NCI-H82 treated with DMSO at 0.1 percent for 48 hours (cell line): ENCODE measurements at regions not wholly inside any gene's neighbourhood (a gene's known extent, or its start where the extent isn't known, plus 50 kb on each side); places are given as distances from the start of the nearest gene placed in this dataset.
"Not testable (repeated sequence)": the region's sequence is repeated elsewhere in the genome, so short reads cannot be mapped to it uniquely, and the experiment has no call there.

Experiments
- DNase-seq: peaks from one replicate; lab custom pipeline; 2025; ENCODE audit not compliant: unreplicated experiment; lab: John Stamatoyannopoulos, UW

GRCh38 chr2:198652461-198652860 is 805.3 kb downstream of the SATB2 start:
- no peak for DNase-seq

DNA sequence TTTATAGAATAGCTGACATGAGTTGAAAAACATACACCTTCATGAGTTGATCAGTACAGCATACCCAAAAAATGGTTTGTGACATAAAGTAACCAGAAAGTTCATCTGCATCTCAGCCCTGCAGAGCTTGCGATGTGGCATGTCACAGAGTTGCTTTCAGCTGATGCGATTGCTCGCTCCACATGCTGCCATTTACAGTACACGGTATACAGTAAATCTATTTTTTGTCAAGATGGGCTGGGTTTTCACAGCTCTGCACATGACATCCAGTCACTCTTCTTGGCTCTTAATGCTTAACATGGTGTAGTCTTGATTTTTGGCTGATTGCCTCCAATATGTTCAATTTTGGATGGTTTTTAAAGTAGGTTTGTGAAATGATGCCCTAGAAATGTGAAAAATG is 811.9 kb downstream of the SATB2 start:
- DNase-seq, result no peak

- DNase-seq, result no peak
Observed at GRCh38 chr2:198641161-198641560, 816.6 kb downstream of the SATB2 start.

DNA sequence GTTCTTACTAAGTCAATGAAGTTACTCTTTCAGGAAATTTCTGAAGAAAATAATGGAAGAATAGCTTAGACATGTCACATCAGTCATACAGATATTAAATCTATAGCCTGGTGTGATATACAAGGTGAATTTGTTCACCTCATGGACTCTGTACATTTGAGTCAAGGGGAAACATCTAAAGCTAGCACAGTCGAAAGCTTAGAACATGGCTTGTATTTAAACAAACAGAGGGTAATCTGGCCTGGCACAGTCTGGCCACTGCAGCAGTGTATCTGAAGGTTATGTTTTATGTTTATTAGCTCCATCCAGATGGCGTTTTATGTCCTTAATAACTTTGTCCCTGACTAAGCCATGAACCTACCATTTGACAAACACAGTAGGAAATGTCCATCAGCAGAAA is 817.3 kb downstream of the SATB2 start:
- no peak for DNase-seq

GRCh38 chr2:198639580-198639979 is 818.2 kb downstream of the SATB2 start:
- DNase-seq, result no peak

GRCh38 chr2:198638577-198638976 is 819.2 kb downstream of the SATB2 start:
- DNase-seq, result no peak

- DNase-seq, result no peak
Observed at GRCh38 chr2:198630384-198630783, 826.0 kb downstream of the PLCL1 start.

GRCh38 chr2:198628596-198628995 is 824.2 kb downstream of the PLCL1 start:
- DNase-seq, result no peak

DNA sequence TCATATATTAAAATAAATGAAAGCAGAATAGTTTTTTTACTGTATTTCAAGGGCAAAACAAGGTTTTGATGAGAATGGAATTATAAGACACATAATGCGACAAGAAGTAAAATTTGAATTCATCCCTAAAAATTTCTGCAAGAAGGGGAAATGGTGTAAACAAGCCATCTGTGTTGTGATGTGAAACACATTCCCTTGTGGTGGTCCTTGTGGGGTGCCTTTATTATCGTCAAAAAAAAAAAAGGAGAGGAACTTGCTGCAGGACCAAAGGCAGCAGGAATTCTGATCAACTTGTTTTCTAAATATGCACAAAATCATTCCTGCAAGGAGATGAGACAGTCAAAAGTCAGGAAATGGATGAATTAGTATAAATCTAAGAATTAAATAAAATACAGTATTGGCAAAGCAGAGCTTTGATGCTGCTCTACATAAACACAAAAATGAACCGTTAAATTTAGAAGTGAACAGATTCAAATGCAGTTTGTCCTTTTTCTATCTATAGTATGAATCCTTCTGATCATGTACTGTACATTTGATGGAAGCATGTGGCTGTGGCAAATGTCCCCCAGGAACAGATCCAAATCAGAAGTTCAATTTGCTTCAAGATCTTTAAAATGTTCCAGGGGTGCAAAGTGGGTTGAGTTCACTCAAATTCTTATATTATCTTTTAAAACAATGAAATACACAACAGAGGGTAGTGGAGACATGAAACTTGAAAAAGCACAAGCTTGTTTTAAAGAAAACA is 818.8 kb downstream of the PLCL1 start:
- no peak for DNase-seq

GRCh38 chr2:198615972-198616371 is 811.6 kb downstream of the PLCL1 start:
- no peak for DNase-seq

DNA sequence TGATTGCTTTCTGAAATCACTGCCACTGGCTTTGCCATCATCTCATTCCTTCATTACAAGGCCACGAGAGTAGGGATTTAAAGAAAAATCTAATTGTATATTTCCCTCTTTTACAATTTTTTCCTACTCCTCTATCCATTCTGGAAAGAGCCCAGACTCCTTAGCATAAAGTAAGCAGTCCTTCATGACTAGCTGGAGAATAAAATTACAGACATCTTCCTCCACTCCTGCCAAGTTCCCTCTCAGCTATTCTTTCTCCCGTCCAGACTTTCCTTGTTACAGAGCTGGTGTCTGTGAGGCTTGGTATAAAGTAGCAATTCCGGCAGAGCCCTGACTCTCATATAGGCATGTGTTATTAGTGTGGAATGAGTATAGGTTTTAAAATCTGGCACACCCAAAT is 806.8 kb downstream of the PLCL1 start:
- no peak for DNase-seq

DNA sequence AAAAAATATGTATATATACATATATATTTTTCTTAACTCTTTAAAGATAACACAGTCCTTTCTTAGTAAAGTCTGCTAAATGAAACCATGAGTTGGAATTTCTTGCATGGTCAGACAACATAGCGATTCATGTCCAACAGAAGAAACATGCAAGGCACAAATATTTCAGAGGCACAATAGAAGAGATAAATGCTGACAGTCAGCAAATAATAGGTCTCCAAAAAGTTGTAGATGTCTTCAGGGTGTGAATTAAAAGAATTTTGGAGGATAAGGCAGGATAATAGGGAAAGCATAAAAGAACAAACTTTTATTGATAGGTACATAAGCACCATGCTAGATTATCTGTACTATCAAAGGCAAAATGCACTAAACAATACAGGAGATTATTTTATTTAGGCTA is 800.2 kb downstream of the PLCL1 start:
- DNase-seq, result no peak

- DNase-seq, result not testable (repeated sequence)
Observed at GRCh38 chr2:198602986-198603385, 798.6 kb downstream of the PLCL1 start.

GRCh38 chr2:198597648-198598047 is 793.3 kb downstream of the PLCL1 start:
- DNase-seq, result no peak

- no peak for DNase-seq
Observed at GRCh38 chr2:198596985-198597384, 792.6 kb downstream of the PLCL1 start.

- no peak for DNase-seq
Observed at GRCh38 chr2:198595721-198596120, 791.3 kb downstream of the PLCL1 start.

DNA sequence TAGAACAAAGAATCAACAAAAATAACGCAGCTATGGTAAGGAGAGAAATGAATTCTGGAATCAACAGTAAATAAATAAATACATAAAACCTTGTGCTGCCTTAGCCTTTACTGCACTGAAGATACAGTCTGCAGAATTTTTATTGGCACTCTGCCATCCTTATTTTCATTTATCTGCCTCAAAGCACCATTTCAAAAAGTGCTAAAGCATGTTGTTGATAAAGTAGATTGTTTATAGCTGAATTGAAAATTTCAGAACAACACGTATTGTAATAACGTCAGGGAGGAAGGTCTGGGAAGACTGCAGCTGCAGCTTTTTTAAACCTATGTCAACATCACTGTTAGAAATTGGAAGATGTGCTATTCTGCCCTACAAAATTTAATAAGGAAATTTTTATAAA is 787.2 kb downstream of the PLCL1 start:
- DNase-seq, result no peak

DNA sequence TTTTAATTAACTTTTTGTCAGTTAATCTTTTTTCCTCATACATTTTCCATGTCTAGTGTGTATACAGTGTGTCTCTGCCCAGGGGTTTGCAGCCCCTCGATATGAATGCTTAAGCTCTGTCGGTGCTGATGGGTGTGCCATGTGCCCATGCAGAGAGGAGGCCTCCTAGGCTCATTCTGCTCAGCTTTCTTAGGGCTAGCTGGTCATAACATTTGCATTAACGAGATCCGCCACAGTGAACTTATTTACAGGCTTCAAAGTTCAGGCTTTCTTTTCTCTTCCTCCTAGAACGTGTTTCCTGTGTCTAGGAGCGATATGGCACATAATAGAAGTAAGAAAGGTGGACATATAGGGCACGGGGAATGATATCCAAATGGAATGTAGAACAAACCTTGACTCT is 783.3 kb downstream of the PLCL1 start:
- no peak for DNase-seq

DNA sequence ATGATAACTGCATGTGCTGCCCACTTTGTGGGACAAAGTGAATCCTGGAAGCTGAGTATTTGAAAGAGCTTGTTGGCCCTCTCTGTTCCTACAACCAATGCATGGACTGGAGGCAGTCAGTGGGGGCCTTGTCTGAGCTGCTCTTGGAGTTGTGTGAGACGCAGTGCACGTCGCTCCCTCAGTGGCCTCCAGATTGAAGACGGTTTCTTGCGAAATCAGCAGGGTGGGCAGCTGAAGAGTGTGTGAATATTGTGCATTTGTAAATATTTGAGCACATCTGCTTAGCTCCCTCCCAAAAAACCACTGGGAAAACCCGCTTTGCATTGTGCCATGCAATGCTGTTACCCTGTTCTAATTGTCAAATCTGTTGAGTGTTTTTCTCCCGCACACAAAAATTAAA is 782.8 kb downstream of the PLCL1 start:
- no peak for DNase-seq

GRCh38 chr2:198571393-198571792 is 767.0 kb downstream of the PLCL1 start:
- no peak for DNase-seq

DNA sequence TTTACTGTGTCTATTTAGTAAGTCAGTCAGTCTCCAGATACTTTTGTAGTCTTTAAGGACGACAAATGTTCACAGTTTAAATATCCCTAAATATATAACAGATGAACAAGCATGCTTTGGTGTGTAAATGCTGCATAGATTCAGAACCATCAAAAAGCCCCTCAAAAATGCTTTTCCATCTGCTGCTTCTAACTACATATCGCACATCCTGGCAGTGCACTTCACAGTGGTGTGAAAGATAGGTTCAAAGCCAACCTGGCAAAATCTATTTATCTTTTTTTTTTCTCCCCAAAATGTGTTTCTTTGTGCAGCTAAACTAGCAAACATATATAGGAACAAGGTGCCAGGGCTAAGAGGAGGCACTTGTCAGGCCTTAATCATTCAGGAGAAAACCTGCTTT is 753.8 kb downstream of the PLCL1 start:
- no peak for DNase-seq

- no peak for DNase-seq
Observed at GRCh38 chr2:198546122-198546521, 741.7 kb downstream of the PLCL1 start.

DNA sequence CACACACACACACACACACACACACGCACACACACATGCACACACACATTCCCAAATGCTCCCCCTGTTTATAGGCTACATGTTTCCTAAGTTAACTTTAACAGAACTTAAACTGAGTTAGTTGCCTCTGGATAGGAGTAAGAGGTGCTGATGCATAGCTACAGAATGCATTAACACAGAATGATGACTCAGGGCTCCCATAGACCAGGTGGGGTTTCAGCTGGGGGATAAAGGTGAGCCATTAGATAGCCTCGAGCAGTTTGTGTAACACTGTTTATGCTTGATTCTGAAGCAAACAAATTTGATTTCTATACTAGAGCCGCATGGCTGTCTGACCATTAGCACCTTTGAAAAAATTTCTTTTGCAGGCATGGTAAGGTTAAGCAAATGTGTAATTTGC is 741.0 kb downstream of the PLCL1 start:
- no peak for DNase-seq
